Ovary (tissue), 3 donors: ENCODE measurements at regions not wholly inside any gene's neighbourhood (a gene's known extent, or its start where the extent isn't known, plus 50 kb on each side); places are given as distances from the start of the nearest gene placed in this dataset.

Source experiments
- EP300 ChIP-seq: sonication (generic); formaldehyde crosslinking; IDR thresholded peaks from one replicate; pipeline ENCODE4 v1.6.1; 2017; ENCODE audit warnings: antibody characterized with exemption
- POLR2A ChIP-seq: fragments of 450-650 bp; IDR thresholded peaks from one replicate; pipeline ENCODE4 v1.6.1; 2017; ENCODE audit warnings: antibody characterized with exemption, mild to moderate bottlenecking, moderate library complexity
- TF ChIP-seq, protein P1 (sequence below), 3 donors: fragments of 450-650 bp in 2 of 3; fragments of 200-600 bp in 1 of 3; IDR thresholded peaks; one replicate each; pipeline versions ENCODE4 v1.5.1 to v1.8.0; 2016 to 2022; ENCODE audit warnings: antibody characterized with exemption in 3 of 3, mild to moderate bottlenecking in 1 of 3
- donor health status: DM: no; HTN: no; CAD: no.

GRCh38 chr13:99074693-99075092 is 96.8 kb upstream of the DOCK9 start:
- TF ChIP-seq, protein P1, sequence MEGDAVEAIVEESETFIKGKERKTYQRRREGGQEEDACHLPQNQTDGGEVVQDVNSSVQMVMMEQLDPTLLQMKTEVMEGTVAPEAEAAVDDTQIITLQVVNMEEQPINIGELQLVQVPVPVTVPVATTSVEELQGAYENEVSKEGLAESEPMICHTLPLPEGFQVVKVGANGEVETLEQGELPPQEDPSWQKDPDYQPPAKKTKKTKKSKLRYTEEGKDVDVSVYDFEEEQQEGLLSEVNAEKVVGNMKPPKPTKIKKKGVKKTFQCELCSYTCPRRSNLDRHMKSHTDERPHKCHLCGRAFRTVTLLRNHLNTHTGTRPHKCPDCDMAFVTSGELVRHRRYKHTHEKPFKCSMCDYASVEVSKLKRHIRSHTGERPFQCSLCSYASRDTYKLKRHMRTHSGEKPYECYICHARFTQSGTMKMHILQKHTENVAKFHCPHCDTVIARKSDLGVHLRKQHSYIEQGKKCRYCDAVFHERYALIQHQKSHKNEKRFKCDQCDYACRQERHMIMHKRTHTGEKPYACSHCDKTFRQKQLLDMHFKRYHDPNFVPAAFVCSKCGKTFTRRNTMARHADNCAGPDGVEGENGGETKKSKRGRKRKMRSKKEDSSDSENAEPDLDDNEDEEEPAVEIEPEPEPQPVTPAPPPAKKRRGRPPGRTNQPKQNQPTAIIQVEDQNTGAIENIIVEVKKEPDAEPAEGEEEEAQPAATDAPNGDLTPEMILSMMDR (IDR thresholded peaks at IDR 0.05), result no peak
- TF ChIP-seq POLR2A, result no peak
- no peak for TF ChIP-seq EP300
